ENCODE measurements at regions not wholly inside any gene's neighbourhood (a gene's known extent, or its start where the extent isn't known, plus 50 kb on each side); places are given as distances from the start of the nearest gene placed in this dataset.

DNA sequence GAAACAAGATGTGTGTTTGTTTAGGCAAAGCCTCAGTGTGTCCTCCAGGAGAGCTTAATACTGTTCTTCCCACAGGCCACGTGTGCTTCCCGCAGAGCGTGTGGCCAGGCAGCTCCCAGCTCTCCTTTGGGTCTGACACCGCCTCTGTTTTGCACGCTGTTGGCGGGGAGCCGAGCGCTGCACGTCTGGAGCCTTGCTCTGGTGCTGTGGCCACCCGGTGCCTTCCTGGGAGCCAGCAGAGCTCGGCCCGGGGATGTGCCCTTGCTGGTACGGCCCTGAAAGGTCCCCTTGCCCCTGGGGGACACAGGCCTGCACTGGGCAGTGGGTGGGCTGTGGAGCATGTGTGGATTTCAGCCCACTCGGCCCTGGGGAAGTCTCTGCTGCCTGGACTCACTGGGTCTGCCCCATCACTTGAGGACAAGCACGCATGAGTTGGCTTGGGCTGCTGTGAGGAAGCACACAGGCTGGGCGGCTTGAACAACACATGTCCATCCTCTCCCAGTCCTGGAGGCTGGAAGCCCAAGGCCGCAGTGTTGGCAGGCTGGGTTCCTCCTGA lies 160.7 kb upstream of the HDAC4 start:
- peak in 1 of 3 donors; percentile 44 for DNase-seq
- Histone ChIP-seq H3K27ac (no peak overlapping the region), H3K27me3 (no peaks in the 10 kb centered on the region)

DNA sequence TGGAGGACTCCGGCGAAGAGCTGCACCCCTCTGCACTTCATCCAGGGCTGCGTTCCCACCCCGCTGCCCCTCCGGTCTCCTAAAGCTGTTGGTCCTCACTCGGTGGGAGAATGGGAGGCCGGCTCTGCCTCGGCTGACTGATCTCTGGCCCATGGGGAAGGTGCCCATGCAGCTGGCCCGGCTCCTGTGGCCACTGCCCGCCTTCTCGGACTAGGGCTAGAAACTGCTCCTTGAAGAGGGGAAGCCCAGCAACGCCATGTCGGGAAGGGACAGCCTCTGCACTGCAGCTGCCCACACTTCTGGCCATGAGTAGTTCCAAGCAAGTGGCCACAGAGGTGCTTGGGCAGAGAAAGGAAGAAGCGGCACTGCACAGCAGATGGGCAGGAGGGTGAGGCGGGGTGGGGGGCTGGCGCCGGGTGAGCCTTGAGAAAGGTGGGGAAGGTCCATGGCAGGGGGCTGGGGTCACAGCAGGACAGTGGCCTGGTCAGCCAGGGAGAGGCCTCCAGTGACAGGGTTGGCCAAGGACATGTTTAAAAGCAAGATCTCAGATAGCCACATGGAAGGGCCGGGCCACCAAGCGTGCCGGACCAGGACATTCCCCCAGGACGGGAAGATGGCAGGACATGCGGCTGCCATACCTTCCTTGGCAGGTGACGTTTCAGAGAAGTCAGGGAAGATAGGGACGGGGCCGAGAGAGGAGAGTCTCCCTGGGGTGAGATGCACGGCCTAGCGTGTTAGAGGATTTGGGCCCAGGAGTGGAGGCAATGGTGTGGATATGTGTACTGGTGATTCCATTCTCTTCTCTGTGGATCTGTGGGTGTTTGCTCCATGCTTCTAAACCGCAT lies 158.8 kb upstream of the HDAC4 start:
- H3K27ac ChIP-seq: no peak overlapping the region
- H3K9me3 ChIP-seq: no peaks in the 10 kb centered on the region
- peak in 2 of 3 donors; percentile 25 to 40 for DNase-seq
- no peak overlapping the region for H3K4me3 ChIP-seq
- TF ChIP-seq POLR2A (IDR thresholded peaks at IDR 0.05): no peak
- TF ChIP-seq, protein P1, sequence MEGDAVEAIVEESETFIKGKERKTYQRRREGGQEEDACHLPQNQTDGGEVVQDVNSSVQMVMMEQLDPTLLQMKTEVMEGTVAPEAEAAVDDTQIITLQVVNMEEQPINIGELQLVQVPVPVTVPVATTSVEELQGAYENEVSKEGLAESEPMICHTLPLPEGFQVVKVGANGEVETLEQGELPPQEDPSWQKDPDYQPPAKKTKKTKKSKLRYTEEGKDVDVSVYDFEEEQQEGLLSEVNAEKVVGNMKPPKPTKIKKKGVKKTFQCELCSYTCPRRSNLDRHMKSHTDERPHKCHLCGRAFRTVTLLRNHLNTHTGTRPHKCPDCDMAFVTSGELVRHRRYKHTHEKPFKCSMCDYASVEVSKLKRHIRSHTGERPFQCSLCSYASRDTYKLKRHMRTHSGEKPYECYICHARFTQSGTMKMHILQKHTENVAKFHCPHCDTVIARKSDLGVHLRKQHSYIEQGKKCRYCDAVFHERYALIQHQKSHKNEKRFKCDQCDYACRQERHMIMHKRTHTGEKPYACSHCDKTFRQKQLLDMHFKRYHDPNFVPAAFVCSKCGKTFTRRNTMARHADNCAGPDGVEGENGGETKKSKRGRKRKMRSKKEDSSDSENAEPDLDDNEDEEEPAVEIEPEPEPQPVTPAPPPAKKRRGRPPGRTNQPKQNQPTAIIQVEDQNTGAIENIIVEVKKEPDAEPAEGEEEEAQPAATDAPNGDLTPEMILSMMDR (IDR thresholded peaks at IDR 0.05): no peak
- no peaks in the 10 kb centered on the region for H3K27me3 ChIP-seq
- H3K4me1 ChIP-seq: no peaks in the 10 kb centered on the region
- H3K36me3 ChIP-seq: no peaks in the 10 kb centered on the region

More for the DNA sequence above, 160.7 kb upstream of the HDAC4 start:
- no peaks in the 10 kb centered on the region for H3K36me3 ChIP-seq
- H3K4me3 ChIP-seq: no peak overlapping the region
- TF ChIP-seq POLR2A (IDR thresholded peaks at IDR 0.05): no peak
- TF ChIP-seq, protein P1 (IDR thresholded peaks at IDR 0.05): no peak
- H3K9me3 ChIP-seq: no peaks in the 10 kb centered on the region
- no peaks in the 10 kb centered on the region for H3K4me1 ChIP-seq

DNA sequence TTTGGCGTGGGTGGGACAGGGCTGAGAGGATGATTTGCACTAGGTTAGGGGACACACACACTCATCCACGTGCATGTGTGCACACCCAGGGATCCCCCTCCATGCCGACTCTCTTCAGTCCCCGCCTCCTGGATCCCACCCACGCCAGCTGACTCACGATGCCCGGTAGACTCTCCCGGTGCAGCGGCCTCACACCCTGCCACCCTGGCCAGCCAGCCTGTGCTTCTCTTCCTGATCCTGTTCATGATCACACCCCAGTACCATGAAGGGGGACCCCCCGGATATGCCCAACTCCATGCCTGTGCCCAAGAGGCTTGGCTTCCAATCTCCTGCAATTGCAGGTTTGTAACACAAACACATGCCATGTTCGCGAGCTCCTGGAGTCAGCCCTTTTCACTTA lies 157.8 kb upstream of the HDAC4 start:
- Histone ChIP-seq H3K36me3 (no peaks in the 10 kb centered on the region), H3K4me1 (no peaks in the 10 kb centered on the region), H3K4me3 (no peak overlapping the region), H3K27ac (no peak overlapping the region), H3K27me3 (no peaks in the 10 kb centered on the region), H3K9me3 (no peaks in the 10 kb centered on the region)
- no peak for TF ChIP-seq POLR2A (IDR thresholded peaks at IDR 0.05)
- TF ChIP-seq, protein P1 (IDR thresholded peaks at IDR 0.05): no peak
- DNase-seq: peak in 1 of 3 donors; percentile 24

DNA sequence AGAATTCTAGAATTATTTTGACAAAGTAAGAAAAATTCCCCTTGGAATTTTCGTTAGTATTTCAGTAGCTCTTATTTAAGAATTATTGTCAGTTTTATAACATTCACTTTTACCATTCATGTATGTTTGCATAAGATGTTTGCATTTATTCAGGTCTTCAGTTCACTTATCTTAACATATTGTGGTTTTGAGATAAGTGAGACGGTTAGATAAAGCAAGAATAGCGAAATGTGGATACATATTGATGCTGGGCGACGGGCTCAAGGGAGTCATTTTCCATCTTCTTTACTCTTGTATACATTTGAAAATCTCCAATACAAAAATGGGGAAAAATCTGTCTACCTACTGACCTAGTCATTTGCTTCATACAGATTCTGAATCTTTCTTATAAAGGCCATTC lies 156.7 kb upstream of the HDAC4 start:
- Histone ChIP-seq H3K9me3 (no peaks in the 10 kb centered on the region), H3K27me3 (no peaks in the 10 kb centered on the region), H3K27ac (no peak overlapping the region), H3K4me1 (no peaks in the 10 kb centered on the region), H3K4me3 (no peak overlapping the region), H3K36me3 (no peaks in the 10 kb centered on the region)
- TF ChIP-seq, protein P1 (IDR thresholded peaks at IDR 0.05): no peak
- no peak for TF ChIP-seq POLR2A (IDR thresholded peaks at IDR 0.05)
- DNase-seq: no peak

DNA sequence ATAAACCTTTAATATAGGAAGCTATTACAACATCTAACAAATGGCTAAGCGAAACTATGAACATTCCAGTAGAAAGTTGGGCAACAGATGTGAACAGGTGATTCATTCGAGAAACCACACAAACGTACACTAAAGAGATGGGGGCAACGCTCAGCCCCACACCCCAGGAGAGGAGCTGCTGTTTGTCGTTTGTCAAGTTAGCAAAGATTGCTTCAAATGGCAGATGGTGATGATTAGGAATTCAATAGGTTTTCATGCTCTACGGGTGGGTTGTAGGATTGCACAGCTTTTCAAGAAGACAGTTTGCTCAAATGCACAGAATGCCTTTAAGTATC lies 154.7 kb upstream of the HDAC4 start:
- Histone ChIP-seq H3K27ac (no peak overlapping the region), H3K4me3 (no peak overlapping the region), H3K9me3 (no peaks in the 10 kb centered on the region), H3K4me1 (no peaks in the 10 kb centered on the region), H3K27me3 (no peaks in the 10 kb centered on the region), H3K36me3 (no peaks in the 10 kb centered on the region)
- TF ChIP-seq, protein P1 (IDR thresholded peaks at IDR 0.05): no peak
- no peak for TF ChIP-seq POLR2A (IDR thresholded peaks at IDR 0.05)
- no peak for DNase-seq
